ENCODE measurements at regions not wholly inside any gene's neighbourhood (a gene's known extent, or its start where the extent isn't known, plus 50 kb on each side); places are given as distances from the start of the nearest gene placed in this dataset.

- Histone ChIP-seq H2AFZ (ENCODE audit: low read depth, low read length, poor library complexity, severe bottlenecking) (no peak overlapping the region), H3K79me2 (ENCODE audit: insufficient read depth, low read length) (no peaks in the 10 kb centered on the region), H3K9ac (ENCODE audit: low read length) (no peak overlapping the region), H3K9me2 (ENCODE audit: insufficient read depth) (no peaks in the 10 kb centered on the region), H3K4me2 (ENCODE audit: low read length) (no peak overlapping the region), H4K20me1 (ENCODE audit: insufficient read depth) (no peaks in the 10 kb centered on the region), H3K4me1 (ENCODE audit: control insufficient read depth in 1 of 2, insufficient read depth in 2 of 2, low read length in 2 of 2) (no peaks in the 10 kb centered on the region), H3K9me3 (ENCODE audit: control insufficient read depth in 1 of 2, insufficient read depth in 1 of 2, low read depth in 1 of 2, low read length in 2 of 2) (no peaks in the 10 kb centered on the region), H3K36me3 (ENCODE audit: control insufficient read depth in 1 of 2, insufficient read depth in 2 of 2, low read length in 2 of 2) (no peaks in the 10 kb centered on the region), H3K27me3 (ENCODE audit: insufficient read depth, low read length) (no peaks in the 10 kb centered on the region), H3K4me3 (replicated peaks in 1 of 2; ENCODE audit: low read depth in 1 of 2, low read length in 2 of 2) (no peak overlapping the region), H3K27ac (ENCODE audit: low read depth, low read length) (no peak overlapping the region)
- ChIA-PET CTCF (no interaction called here), POLR2A (no interaction called here), RAD21 (ENCODE audit: low non-redundant PET in 1 of 2, low total read pairs in 2 of 2, uncharacterized antibody in 2 of 2, unreplicated experiment in 2 of 2) (no interaction called here)
- no TSS peak for BruUV-seq (replicated peaks)
- TF ChIP-seq ELF1 (IDR thresholded peaks at IDR 0.05; ENCODE audit: borderline replicate concordance, low read depth): no peak
- no peak for TF ChIP-seq ZNF274 (IDR thresholded peaks at IDR 0.05; ENCODE audit: low read depth, low read length)
- no peak for TF ChIP-seq TCF7L2 (IDR thresholded peaks at IDR 0.05; ENCODE audit: borderline replicate concordance, extremely low read depth, insufficient read depth, insufficient read length)
- no peak for TF ChIP-seq JUND (IDR thresholded peaks at IDR 0.05)
- no peak for TF ChIP-seq ZBTB33 (IDR thresholded peaks at IDR 0.05; ENCODE audit: extremely low read depth, insufficient replicate concordance, low read length)
- TF ChIP-seq EZH2 (IDR thresholded peaks at IDR 0.05): no peak
- TF ChIP-seq, protein P1, sequence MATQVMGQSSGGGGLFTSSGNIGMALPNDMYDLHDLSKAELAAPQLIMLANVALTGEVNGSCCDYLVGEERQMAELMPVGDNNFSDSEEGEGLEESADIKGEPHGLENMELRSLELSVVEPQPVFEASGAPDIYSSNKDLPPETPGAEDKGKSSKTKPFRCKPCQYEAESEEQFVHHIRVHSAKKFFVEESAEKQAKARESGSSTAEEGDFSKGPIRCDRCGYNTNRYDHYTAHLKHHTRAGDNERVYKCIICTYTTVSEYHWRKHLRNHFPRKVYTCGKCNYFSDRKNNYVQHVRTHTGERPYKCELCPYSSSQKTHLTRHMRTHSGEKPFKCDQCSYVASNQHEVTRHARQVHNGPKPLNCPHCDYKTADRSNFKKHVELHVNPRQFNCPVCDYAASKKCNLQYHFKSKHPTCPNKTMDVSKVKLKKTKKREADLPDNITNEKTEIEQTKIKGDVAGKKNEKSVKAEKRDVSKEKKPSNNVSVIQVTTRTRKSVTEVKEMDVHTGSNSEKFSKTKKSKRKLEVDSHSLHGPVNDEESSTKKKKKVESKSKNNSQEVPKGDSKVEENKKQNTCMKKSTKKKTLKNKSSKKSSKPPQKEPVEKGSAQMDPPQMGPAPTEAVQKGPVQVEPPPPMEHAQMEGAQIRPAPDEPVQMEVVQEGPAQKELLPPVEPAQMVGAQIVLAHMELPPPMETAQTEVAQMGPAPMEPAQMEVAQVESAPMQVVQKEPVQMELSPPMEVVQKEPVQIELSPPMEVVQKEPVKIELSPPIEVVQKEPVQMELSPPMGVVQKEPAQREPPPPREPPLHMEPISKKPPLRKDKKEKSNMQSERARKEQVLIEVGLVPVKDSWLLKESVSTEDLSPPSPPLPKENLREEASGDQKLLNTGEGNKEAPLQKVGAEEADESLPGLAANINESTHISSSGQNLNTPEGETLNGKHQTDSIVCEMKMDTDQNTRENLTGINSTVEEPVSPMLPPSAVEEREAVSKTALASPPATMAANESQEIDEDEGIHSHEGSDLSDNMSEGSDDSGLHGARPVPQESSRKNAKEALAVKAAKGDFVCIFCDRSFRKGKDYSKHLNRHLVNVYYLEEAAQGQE (IDR thresholded peaks at IDR 0.05; ENCODE audit: low read depth): no peak
- TF ChIP-seq SP1 (IDR thresholded peaks at IDR 0.05; ENCODE audit: low read depth): no peak
- TF ChIP-seq, protein P2, sequence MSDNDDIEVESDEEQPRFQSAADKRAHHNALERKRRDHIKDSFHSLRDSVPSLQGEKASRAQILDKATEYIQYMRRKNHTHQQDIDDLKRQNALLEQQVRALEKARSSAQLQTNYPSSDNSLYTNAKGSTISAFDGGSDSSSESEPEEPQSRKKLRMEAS (IDR thresholded peaks at IDR 0.05): no peak
- no peak for TF ChIP-seq POLR2AphosphoS5 (IDR thresholded peaks at IDR 0.05; ENCODE audit: low read depth, low read length)
- TF ChIP-seq YY1 (IDR thresholded peaks at IDR 0.05; ENCODE audit: extremely low read depth, insufficient replicate concordance, low read depth, low read length): no peak
- no peak for TF ChIP-seq POLR2A (IDR thresholded peaks at IDR 0.05; ENCODE audit: borderline replicate concordance, extremely low read depth, insufficient read depth, insufficient read length)
- no peak for TF ChIP-seq EZH2phosphoT487 (IDR thresholded peaks at IDR 0.05; ENCODE audit: borderline replicate concordance)
- no peak for TF ChIP-seq SRF (IDR thresholded peaks at IDR 0.05; ENCODE audit: low read depth)
- TF ChIP-seq EGR1 (IDR thresholded peaks at IDR 0.05; ENCODE audit: low read depth): no peak
- TF ChIP-seq, protein P3, sequence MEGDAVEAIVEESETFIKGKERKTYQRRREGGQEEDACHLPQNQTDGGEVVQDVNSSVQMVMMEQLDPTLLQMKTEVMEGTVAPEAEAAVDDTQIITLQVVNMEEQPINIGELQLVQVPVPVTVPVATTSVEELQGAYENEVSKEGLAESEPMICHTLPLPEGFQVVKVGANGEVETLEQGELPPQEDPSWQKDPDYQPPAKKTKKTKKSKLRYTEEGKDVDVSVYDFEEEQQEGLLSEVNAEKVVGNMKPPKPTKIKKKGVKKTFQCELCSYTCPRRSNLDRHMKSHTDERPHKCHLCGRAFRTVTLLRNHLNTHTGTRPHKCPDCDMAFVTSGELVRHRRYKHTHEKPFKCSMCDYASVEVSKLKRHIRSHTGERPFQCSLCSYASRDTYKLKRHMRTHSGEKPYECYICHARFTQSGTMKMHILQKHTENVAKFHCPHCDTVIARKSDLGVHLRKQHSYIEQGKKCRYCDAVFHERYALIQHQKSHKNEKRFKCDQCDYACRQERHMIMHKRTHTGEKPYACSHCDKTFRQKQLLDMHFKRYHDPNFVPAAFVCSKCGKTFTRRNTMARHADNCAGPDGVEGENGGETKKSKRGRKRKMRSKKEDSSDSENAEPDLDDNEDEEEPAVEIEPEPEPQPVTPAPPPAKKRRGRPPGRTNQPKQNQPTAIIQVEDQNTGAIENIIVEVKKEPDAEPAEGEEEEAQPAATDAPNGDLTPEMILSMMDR (IDR thresholded peaks at IDR 0.05 in 2 of 3, conservative IDR thresholded peaks at IDR 0.05 in 1 of 3; ENCODE audit: borderline replicate concordance in 1 of 3, insufficient read depth in 1 of 3, low read depth in 2 of 3, low read length in 2 of 3): no peak
- TF ChIP-seq SIN3A (IDR thresholded peaks at IDR 0.05; ENCODE audit: low read depth): no peak
- no peak for TF ChIP-seq CBX3 (IDR thresholded peaks at IDR 0.05; ENCODE audit: low read depth)
- TF ChIP-seq ATF3 (IDR thresholded peaks at IDR 0.05): no peak
- no peak for DNase-seq (ENCODE audit: low read depth, low spot score)
- intact Hi-C loops (cut with micrococcal nuclease): no loop called here
- no peak for ATAC-seq
Measured at GRCh38 chr4:38222892-38223291, 262.7 kb downstream of the PTTG2 start.
